SK-N-MC (cell line): ENCODE measurements at regions not wholly inside any gene's neighbourhood (a gene's known extent, or its start where the extent isn't known, plus 50 kb on each side); places are given as distances from the start of the nearest gene placed in this dataset.

Experiments used
- DNase-seq: peaks from one replicate; pipeline ENCODE4 v3.0.0-alpha.2; 2011; ENCODE audit warnings: low read depth, low spot score
- H3K27ac ChIP-seq: fragments of 200-600 bp; sonication (generic); 2 replicates; pipeline ENCODE4 v1.5.1; 2016; ENCODE audit warnings: mixed run types
- H3K36me3 ChIP-seq: fragments of 200-600 bp; sonication (generic); 2 replicates; pipeline ENCODE4 v1.6.1; 2017; ENCODE audit warnings: antibody characterized with exemption, low read length, mixed read lengths; ENCODE audit not compliant: insufficient read depth
- H3K4me3 ChIP-seq: fragments of 200-600 bp; sonication (generic); 2 replicates; pipeline ENCODE4 v1.5.1; 2016
- H3K9ac ChIP-seq: fragments of 200-600 bp; sonication (generic); 2 replicates; pipeline ENCODE4 v1.8.0; 2017; ENCODE audit warnings: mixed run types, mixed read lengths; ENCODE audit not compliant: insufficient read length
- H3K9me3 ChIP-seq: fragments of 200-600 bp; sonication (generic); 2 replicates; pipeline ENCODE4 v1.6.1; 2017; ENCODE audit warnings: low read depth, mild to moderate bottlenecking, antibody characterized with exemption, low read length, moderate library complexity, mixed read lengths
- EZH2 ChIP-seq: fragments of 200-600 bp; sonication (generic); IDR thresholded peaks from one replicate; pipeline ENCODE4 v1.6.1; 2017; ENCODE audit warnings: antibody characterized with exemption
- FOXP2 ChIP-seq: optimal IDR thresholded peaks from 2 replicates; pipeline ENCODE3; 2011; ENCODE audit warnings: mild to moderate bottlenecking, moderate library complexity; ENCODE audit not compliant: insufficient read depth; ENCODE audit errors: extremely low read length, control extremely low read depth
- POLR2AphosphoS5 ChIP-seq: IDR thresholded peaks from 2 replicates; pipeline ENCODE4 v1.6.1; 2012; ENCODE audit warnings: mild to moderate bottlenecking, low read depth, low read length, borderline replicate concordance

DNA sequence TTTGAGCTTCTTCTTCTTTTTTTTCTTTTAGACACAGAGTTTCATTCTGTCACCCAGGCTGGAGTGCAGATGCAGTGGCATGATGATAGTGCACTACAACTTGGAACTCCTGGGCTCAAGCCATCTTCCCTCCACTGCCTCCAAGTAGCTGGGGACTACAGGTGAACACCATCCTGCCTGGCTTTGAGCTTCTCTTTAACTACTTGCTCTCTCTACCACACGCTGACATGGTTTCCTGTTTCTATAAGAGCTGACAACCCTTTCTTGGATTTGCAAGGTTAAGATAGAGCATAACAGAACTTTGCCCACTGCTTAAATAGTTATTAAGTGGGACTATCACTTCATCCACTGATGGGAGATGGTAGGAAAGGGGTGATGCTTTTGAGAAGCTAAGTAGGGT lies 82.4 kb upstream of the SLC38A2 start:
- no peaks in the 10 kb centered on the region for H3K9me3 ChIP-seq
- H3K4me3 ChIP-seq = no peak overlapping the region
- TF ChIP-seq EZH2 (no peak), FOXP2 (no peak), POLR2AphosphoS5 (no peak)
- H3K9ac ChIP-seq = no peak overlapping the region
- no peak overlapping the region for H3K27ac ChIP-seq
- DNase-seq = no peak
- no peaks in the 10 kb centered on the region for H3K36me3 ChIP-seq

- Histone ChIP-seq H3K9me3 (no peaks in the 10 kb centered on the region), H3K9ac (no peak overlapping the region), H3K36me3 (no peaks in the 10 kb centered on the region), H3K27ac (no peak overlapping the region), H3K4me3 (no peak overlapping the region)
- TF ChIP-seq POLR2AphosphoS5 = no peak
- no peak for TF ChIP-seq FOXP2
- no peak for TF ChIP-seq EZH2
- no peak for DNase-seq
Measured at GRCh38 chr12:46453428-46453827, 80.9 kb upstream of the SLC38A2 start.

GRCh38 chr12:46452776-46453175 lies 80.2 kb upstream of the SLC38A2 start:
- DNase-seq = no peak
- Histone ChIP-seq H3K9me3 (no peaks in the 10 kb centered on the region), H3K27ac (peak overlapping the region; percentile 90), H3K36me3 (no peaks in the 10 kb centered on the region), H3K4me3 (no peak overlapping the region), H3K9ac (no peak overlapping the region)
- TF ChIP-seq FOXP2 (no peak), EZH2 (no peak), POLR2AphosphoS5 (no peak)

DNA sequence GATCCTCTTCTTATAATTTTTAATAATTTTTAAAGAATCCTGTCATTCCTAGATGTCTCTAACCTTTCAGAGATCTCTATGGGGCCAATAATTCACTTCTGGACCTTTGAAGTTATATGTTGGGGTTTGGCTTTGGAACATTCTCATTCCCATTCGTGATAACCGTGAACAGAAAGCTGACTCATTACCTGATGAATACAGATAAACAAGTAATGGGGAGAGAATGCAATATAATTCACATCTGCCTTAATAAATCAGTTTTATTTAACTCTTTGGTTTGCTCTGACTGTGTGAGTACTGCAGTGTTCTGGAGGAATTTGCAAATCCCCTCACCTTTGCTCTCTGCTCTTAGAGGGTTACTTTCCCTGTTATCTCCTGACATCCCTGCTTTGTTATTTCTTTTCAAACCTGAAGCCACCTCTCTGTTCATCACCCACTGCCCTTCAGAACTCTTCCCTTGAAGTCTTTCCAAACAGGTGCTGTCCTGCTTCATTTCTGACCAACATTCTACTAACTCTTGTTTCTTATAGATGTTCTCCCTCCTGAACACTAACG lies 79.6 kb upstream of the SLC38A2 start:
- Histone ChIP-seq H3K9ac (no peak overlapping the region), H3K9me3 (no peaks in the 10 kb centered on the region), H3K4me3 (no peak overlapping the region), H3K36me3 (no peaks in the 10 kb centered on the region), H3K27ac (peak overlapping the region; percentile 90)
- TF ChIP-seq FOXP2 (no peak), POLR2AphosphoS5 (no peak), EZH2 (no peak)
- DNase-seq = no peak

DNA sequence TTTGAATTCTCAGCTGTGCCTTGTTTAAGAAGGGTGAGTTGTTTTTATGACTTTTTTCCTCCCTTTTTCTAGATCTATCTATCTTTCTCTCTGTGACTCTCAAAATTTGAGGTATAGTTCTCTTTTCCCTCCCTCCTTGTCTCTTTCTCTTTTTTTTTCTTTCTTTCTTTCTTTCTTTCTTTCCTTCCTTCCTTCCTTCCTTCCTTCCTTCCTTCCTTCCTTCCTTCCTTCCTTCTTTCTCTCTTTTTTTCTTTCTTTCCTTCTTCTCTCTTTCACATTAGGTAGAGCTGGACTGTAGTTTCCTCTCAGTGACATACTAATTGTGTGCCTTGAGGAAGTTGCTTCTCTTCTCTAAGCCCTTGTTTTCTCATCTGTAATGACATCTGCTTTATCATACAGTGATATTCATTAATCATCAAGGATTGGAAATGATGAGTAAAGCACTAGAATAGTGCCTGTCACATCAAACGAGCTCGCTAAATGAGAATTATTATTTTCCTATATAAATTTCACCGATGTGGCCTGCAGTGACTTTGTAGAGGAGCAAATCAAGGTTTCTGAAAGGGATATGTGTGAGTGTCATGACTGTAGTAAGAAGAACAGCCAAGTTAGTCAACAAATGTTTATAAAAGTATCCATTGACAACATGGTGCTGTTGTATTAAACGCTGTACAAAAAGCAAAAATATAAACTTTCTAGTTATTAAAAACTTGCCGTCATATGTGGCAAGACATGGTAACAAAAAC lies 78.9 kb upstream of the SLC38A2 start:
- Histone ChIP-seq H3K4me3 (peak overlapping the region; percentile 45), H3K27ac (peak overlapping the region; percentile 90), H3K9ac (peak overlapping the region; percentile 49), H3K9me3 (no peaks in the 10 kb centered on the region), H3K36me3 (no peaks in the 10 kb centered on the region)
- TF ChIP-seq POLR2AphosphoS5 (no peak), FOXP2 (no peak), EZH2 (no peak)
- no peak for DNase-seq

- Histone ChIP-seq H3K9me3 (no peaks in the 10 kb centered on the region), H3K9ac (no peak overlapping the region), H3K36me3 (no peaks in the 10 kb centered on the region), H3K4me3 (peak overlapping the region; percentile 45; the same call in 1 of the 2 replicates), H3K27ac (peak overlapping the region; percentile 90)
- no peak for TF ChIP-seq FOXP2
- TF ChIP-seq POLR2AphosphoS5 = no peak
- no peak for TF ChIP-seq EZH2
- no peak for DNase-seq
Measured at GRCh38 chr12:46450279-46450748, 77.7 kb upstream of the SLC38A2 start.

GRCh38 chr12:46449856-46450255 lies 77.3 kb upstream of the SLC38A2 start:
- no peak for DNase-seq
- H3K27ac ChIP-seq = peak overlapping the region; percentile 90

DNA sequence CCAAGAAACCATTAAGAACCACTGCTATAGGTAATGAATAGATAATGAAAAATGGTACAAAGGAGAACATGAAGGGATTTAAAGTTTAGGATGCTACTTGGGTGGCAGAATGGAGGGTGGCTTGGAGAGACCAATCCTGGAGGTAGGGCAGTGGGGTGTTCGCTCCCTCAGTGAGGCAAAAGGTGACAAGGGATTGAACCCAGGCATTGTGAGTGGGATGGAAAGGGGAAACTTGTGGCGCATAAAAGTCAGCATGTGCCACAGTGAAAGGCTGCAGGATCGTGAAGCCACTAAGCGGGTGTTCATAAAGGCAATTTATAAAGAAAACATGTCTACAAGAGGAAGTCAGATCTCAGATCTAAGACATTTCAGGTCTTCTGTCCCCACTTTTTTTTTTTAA lies 76.7 kb upstream of the SLC38A2 start:
- H3K9ac ChIP-seq = no peak overlapping the region
- TF ChIP-seq EZH2 = no peak
- no peak for TF ChIP-seq FOXP2
- TF ChIP-seq POLR2AphosphoS5 = no peak
- no peaks in the 10 kb centered on the region for H3K36me3 ChIP-seq
- no peaks in the 10 kb centered on the region for H3K9me3 ChIP-seq
- peak overlapping the region; percentile 90; the same call in 1 of the 2 replicates for H3K27ac ChIP-seq
- no peak overlapping the region for H3K4me3 ChIP-seq
- DNase-seq = no peak

More at GRCh38 chr12:46449856-46450255, 77.3 kb upstream of the SLC38A2 start:
- Histone ChIP-seq H3K9ac (no peak overlapping the region), H3K9me3 (no peaks in the 10 kb centered on the region), H3K36me3 (no peaks in the 10 kb centered on the region), H3K4me3 (0 out of 2 replicates have a peak overlapping the region, but pooled peaks have one; percentile 45)
- TF ChIP-seq FOXP2 (no peak), EZH2 (no peak), POLR2AphosphoS5 (no peak)

- no peaks in the 10 kb centered on the region for H3K36me3 ChIP-seq
- TF ChIP-seq POLR2AphosphoS5 (no peak), FOXP2 (no peak), EZH2 (no peak)
- no peak overlapping the region for H3K4me3 ChIP-seq
- DNase-seq = no peak
- H3K9ac ChIP-seq = no peak overlapping the region
- H3K27ac ChIP-seq = 0 out of 2 replicates have a peak overlapping the region, but pooled peaks have one; percentile 21
- no peaks in the 10 kb centered on the region for H3K9me3 ChIP-seq
Measured at GRCh38 chr12:46446645-46447044, 74.1 kb upstream of the SLC38A2 start.
